ENCODE measurements at regions not wholly inside any gene's neighbourhood (a gene's known extent, or its start where the extent isn't known, plus 50 kb on each side); places are given as distances from the start of the nearest gene placed in this dataset.

DNA sequence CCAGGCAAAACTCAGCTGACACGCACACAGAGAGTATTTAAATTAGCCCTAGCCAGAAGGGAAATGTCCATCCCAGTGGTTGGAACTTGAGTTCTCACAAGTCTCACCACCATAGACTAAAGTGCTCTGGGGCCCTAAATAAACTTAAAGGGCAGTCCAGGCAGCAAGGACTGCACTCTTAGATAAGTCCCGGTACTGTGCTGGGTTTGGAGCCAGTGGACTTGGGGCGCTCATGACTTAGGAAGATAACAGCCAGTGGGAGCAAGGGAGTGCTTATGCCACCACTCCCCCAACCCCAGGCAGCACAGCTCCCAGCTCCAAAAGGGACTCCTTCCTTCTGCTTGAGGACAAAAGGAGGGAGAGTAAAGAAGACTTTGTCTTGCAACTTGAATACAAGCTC lies 319.5 kb upstream of the GPR149 start:
- TF ChIP-seq POLR2A (IDR thresholded peaks at IDR 0.05; ENCODE audit: low read length) (no peak), EP300 (IDR thresholded peaks at IDR 0.05) (no peak)
- TF ChIP-seq, protein P1, sequence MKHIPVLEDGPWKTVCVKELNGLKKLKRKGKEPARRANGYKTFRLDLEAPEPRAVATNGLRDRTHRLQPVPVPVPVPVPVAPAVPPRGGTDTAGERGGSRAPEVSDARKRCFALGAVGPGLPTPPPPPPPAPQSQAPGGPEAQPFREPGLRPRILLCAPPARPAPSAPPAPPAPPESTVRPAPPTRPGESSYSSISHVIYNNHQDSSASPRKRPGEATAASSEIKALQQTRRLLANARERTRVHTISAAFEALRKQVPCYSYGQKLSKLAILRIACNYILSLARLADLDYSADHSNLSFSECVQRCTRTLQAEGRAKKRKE (CRISPR knock-in tag; IDR thresholded peaks at IDR 0.05; ENCODE audit: low read depth): no peak
- TF ChIP-seq, protein P2, sequence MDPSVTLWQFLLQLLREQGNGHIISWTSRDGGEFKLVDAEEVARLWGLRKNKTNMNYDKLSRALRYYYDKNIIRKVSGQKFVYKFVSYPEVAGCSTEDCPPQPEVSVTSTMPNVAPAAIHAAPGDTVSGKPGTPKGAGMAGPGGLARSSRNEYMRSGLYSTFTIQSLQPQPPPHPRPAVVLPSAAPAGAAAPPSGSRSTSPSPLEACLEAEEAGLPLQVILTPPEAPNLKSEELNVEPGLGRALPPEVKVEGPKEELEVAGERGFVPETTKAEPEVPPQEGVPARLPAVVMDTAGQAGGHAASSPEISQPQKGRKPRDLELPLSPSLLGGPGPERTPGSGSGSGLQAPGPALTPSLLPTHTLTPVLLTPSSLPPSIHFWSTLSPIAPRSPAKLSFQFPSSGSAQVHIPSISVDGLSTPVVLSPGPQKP (IDR thresholded peaks at IDR 0.05; ENCODE audit: low read depth, low read length): no peak

Data from A549 (cell line).